Lower lobe of right lung (tissue), 2 donors: ENCODE measurements at regions not wholly inside any gene's neighbourhood (a gene's known extent, or its start where the extent isn't known, plus 50 kb on each side); places are given as distances from the start of the nearest gene placed in this dataset.

Experiments
- ATAC-seq, 2 donors: fragments of 200-7000 bp; cut with Tn5 transposase; one replicate each; pipeline ENCODE4 v1.9.1; 2020 to 2022; ENCODE audit warnings: mild to moderate bottlenecking in 2 of 2, moderate library complexity in 2 of 2
- DNase-seq: peaks from one replicate; pipeline ENCODE4 v3.0.0-alpha.2; 2020
- H3K27ac ChIP-seq: fragments of 200-600 bp; one replicate; pipeline ENCODE4 v1.8.0; 2022
- H3K27me3 ChIP-seq: fragments of 200-600 bp; one replicate; pipeline ENCODE4 v1.8.0; 2022; ENCODE audit warnings: low read depth
- H3K36me3 ChIP-seq: fragments of 200-600 bp; one replicate; pipeline ENCODE4 v1.8.0; 2022; ENCODE audit warnings: mild to moderate bottlenecking
- H3K4me1 ChIP-seq: fragments of 200-600 bp; one replicate; pipeline ENCODE4 v1.8.0; 2022
- H3K4me3 ChIP-seq: fragments of 200-600 bp; one replicate; pipeline ENCODE4 v1.8.0; 2022; ENCODE audit warnings: mild to moderate bottlenecking
- H3K9me3 ChIP-seq: fragments of 200-600 bp; one replicate; pipeline ENCODE4 v1.8.0; 2022
- intact Hi-C: fragments of 100-400 bp; cut with DNase I; formaldehyde crosslinking; loops from one replicate; pipeline ENCODE4 v1.11.0; 2022
- TF ChIP-seq, protein P1 (sequence below): fragments of 200-600 bp; IDR thresholded peaks from one replicate; pipeline ENCODE4 v1.8.0; 2022; ENCODE audit warnings: antibody characterized with exemption, mild to moderate bottlenecking
- donor health status: DM: no; HTN: yes; CAD: no; lungs with severe emphysema.

DNA sequence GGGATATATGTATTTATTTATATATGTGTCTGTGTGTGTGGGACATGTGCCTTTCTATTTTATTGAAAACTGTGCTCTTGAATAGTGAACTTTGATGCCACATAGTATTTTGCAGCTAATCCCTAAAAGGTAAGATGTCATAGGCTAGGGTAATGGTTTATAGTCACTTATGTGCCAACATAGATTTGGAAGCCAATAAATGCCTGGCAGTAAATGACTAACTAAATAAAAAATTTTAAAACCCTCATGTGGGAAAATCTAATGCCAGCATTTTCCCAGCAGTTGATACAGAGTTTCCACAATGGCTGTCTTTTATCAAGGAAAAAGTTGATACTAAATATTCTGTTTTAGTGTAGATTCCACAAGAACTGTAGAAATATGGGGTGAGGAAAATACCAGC lies 101.5 kb upstream of the IMMP2L start:
- H3K27me3 ChIP-seq = no peaks in the 10 kb centered on the region
- ATAC-seq (no peak), DNase-seq (no peak)
- no peaks in the 10 kb centered on the region for H3K36me3 ChIP-seq
- intact Hi-C loops = no loop called here
- H3K4me3 ChIP-seq = no peak overlapping the region
- no peaks in the 10 kb centered on the region for H3K4me1 ChIP-seq
- TF ChIP-seq, protein P1, sequence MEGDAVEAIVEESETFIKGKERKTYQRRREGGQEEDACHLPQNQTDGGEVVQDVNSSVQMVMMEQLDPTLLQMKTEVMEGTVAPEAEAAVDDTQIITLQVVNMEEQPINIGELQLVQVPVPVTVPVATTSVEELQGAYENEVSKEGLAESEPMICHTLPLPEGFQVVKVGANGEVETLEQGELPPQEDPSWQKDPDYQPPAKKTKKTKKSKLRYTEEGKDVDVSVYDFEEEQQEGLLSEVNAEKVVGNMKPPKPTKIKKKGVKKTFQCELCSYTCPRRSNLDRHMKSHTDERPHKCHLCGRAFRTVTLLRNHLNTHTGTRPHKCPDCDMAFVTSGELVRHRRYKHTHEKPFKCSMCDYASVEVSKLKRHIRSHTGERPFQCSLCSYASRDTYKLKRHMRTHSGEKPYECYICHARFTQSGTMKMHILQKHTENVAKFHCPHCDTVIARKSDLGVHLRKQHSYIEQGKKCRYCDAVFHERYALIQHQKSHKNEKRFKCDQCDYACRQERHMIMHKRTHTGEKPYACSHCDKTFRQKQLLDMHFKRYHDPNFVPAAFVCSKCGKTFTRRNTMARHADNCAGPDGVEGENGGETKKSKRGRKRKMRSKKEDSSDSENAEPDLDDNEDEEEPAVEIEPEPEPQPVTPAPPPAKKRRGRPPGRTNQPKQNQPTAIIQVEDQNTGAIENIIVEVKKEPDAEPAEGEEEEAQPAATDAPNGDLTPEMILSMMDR = no peak
- no peak overlapping the region for H3K27ac ChIP-seq
- H3K9me3 ChIP-seq = no peaks in the 10 kb centered on the region

DNA sequence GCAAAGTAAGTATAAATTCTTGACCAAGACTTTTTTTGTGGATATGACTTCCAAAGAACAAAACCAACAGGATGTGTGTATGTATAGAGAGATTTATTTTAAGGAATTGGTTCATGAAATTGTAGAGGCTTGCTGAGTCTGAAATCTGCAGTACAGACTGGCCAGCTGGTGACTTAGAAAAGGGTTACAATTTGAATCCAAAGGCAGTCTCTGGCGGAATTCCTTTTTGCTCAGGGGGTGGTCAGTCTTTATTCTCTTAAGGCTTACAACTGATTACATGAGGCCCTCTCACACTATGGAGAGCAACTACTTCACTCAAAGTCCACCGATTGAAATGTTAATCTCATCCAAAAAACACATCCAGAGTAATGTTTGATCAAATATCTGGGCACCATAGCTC lies 100.1 kb upstream of the IMMP2L start:
- H3K27ac ChIP-seq = no peak overlapping the region

DNA sequence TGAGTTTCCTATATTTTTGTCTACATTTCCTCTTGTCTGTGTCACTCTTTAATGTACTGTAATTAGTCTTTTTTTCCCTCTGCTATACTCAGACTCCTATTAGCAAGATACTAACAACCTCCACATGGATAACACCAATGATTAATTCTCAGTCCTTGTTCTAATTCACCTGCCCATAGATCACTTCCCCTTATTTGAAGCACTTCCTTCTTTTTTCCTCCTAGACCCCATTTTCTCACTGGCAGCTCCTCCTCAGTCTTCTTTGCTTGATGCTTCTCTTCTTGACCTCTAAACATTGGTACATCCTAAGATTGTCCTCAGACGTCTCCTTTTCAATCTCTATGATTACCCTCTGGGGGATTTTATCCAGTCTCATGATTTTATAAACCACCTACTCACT lies 98.2 kb upstream of the IMMP2L start:
- H3K9me3 ChIP-seq = no peaks in the 10 kb centered on the region
- H3K36me3 ChIP-seq = no peaks in the 10 kb centered on the region
- H3K4me1 ChIP-seq = no peaks in the 10 kb centered on the region
- no peak overlapping the region for H3K27ac ChIP-seq
- no peak overlapping the region for H3K4me3 ChIP-seq
- TF ChIP-seq, protein P1 = no peak
- intact Hi-C loops = no loop called here
- DNase-seq (no peak), ATAC-seq (no peak)
- H3K27me3 ChIP-seq = no peaks in the 10 kb centered on the region

More for the DNA sequence above, 100.1 kb upstream of the IMMP2L start:
- Histone ChIP-seq H3K4me3 (no peak overlapping the region), H3K36me3 (no peaks in the 10 kb centered on the region), H3K9me3 (no peaks in the 10 kb centered on the region), H3K27me3 (no peaks in the 10 kb centered on the region), H3K4me1 (no peaks in the 10 kb centered on the region)
- no peak for ATAC-seq
- DNase-seq = no peak
- TF ChIP-seq, protein P1 = no peak
- intact Hi-C loops = no loop called here

DNA sequence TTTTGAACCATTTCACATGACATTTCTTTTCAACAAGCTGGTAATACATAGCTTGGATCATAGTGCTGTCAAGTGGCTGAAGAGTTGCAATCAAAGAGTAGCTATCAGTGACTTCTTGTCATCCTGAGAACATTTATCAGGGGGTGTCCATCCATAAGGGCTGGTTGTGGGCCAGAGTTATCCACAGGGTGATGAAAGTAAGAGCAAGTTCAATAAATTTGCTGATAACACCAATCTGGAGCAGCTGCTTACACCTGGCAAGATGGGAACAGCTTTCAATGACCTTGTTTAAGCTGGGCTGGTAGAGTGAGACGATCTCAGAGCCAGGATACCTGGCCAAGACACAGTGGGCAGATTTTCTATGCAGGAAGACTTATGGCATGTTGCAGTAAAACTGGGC lies 96.3 kb upstream of the IMMP2L start:
- no peak overlapping the region for H3K4me3 ChIP-seq
- no peak for ATAC-seq
- intact Hi-C loops = no loop called here

DNA sequence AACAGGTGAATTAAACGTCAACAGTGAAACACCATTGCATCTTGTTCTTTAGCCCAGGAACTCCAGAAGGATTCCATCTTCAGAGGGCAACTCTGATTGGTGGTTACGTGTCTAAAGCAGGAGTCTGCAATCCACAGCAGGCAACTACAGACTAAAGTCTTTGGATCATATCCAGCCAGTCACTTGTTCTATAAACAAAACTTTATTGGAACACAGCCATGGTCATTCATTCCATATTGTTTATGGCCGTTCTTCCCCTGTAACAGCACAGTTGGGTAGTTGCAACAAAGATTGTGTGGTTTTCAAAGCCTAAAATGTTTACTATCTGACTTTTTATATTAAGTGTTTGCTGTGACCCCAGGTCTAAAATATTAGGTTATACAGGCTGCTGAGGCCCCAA lies 94.7 kb upstream of the IMMP2L start:
- DNase-seq (no peak), ATAC-seq (no peak)
- TF ChIP-seq, protein P1 = no peak
- Histone ChIP-seq H3K27ac (no peak overlapping the region), H3K4me1 (no peaks in the 10 kb centered on the region), H3K36me3 (no peaks in the 10 kb centered on the region), H3K27me3 (no peaks in the 10 kb centered on the region), H3K4me3 (no peak overlapping the region), H3K9me3 (no peaks in the 10 kb centered on the region)
- intact Hi-C loops = no loop called here

More for the DNA sequence above, 96.3 kb upstream of the IMMP2L start:
- Histone ChIP-seq H3K4me1 (no peaks in the 10 kb centered on the region), H3K27ac (no peak overlapping the region), H3K9me3 (no peaks in the 10 kb centered on the region), H3K27me3 (no peaks in the 10 kb centered on the region), H3K36me3 (no peaks in the 10 kb centered on the region)
- DNase-seq = no peak
- TF ChIP-seq, protein P1 = no peak

DNA sequence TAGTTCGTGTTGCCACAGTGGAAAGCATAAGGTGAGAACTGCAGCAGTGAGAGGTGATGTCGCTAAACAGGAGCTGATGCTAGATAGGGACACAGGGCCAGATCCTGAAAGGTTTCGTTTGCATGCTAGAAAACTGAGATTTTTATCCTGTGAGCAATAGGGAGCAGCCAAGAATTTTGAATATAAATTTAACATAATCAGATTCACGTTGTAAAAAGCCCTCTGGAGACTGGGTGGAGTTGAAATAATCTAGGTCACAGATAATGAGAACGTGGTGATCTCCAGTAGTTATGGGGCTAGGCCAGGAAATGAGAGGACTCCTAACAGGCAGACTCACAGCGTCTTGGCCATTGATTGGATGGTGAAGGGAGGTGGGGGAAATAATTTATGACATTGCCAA lies 92.1 kb upstream of the IMMP2L start:
- Histone ChIP-seq H3K36me3 (no peaks in the 10 kb centered on the region), H3K9me3 (no peaks in the 10 kb centered on the region), H3K27me3 (no peaks in the 10 kb centered on the region), H3K4me1 (no peaks in the 10 kb centered on the region), H3K4me3 (no peak overlapping the region), H3K27ac (no peak overlapping the region)
- intact Hi-C loops = no loop called here
- ATAC-seq = no peak
- DNase-seq = no peak
- TF ChIP-seq, protein P1 = no peak
